Neutrophil (primary cell): ENCODE measurements at regions not wholly inside any gene's neighbourhood (a gene's known extent, or its start where the extent isn't known, plus 50 kb on each side); places are given as distances from the start of the nearest gene placed in this dataset.
"Not testable (repeated sequence)": the region's sequence is repeated elsewhere in the genome, so short reads cannot be mapped to it uniquely, and the experiment has no call there.

Experiments used
- H3K27ac ChIP-seq: fragments of 200-600 bp; sonication (generic); 2 replicates; pipeline ENCODE4 v1.5.1; 2016; ENCODE audit warnings: mild to moderate bottlenecking, moderate library complexity
- H3K27me3 ChIP-seq: fragments of 200-600 bp; sonication (generic); 2 replicates; pipeline ENCODE4 v1.6.0; 2016; ENCODE audit warnings: mild to moderate bottlenecking
- H3K36me3 ChIP-seq: fragments of 200-600 bp; sonication (generic); 2 replicates; pipeline ENCODE4 v1.5.1; 2017
- H3K4me1 ChIP-seq, 2 experiments: fragments of 200-600 bp in 1 of 2; sonication (generic) in 1 of 2; 1 replicate in 1 of 2; 2 replicates in 1 of 2; pipeline versions ENCODE4 v1.5.1 to v1.6.1; 2013 to 2016; ENCODE audit warnings: low read depth in 1 of 2, low read length in 1 of 2, mild to moderate bottlenecking in 1 of 2, moderate library complexity in 1 of 2; ENCODE audit not compliant: control insufficient read depth in 1 of 2, insufficient read depth in 1 of 2
- H3K4me3 ChIP-seq, 2 experiments: fragments of 200-600 bp in 1 of 2; sonication (generic) in 1 of 2; 1 replicate in 1 of 2; 2 replicates in 1 of 2; pipeline ENCODE4 v1.5.1; 2013 to 2016; ENCODE audit warnings: low read depth in 1 of 2, low read length in 1 of 2, mild to moderate bottlenecking in 1 of 2, moderate library complexity in 1 of 2
- H3K9me3 ChIP-seq: fragments of 200-600 bp; sonication (generic); 2 replicates; pipeline ENCODE4 v1.5.1; 2016
- CTCF ChIP-seq: fragments of 200-600 bp; sonication (generic); IDR thresholded peaks from 2 replicates; pipeline ENCODE4 v1.5.1; 2016; ENCODE audit warnings: antibody characterized with exemption

- H3K4me1 ChIP-seq: no peaks in the 10 kb centered on the region
- peaks cover 43% of the 10 kb centered on the region for H3K27me3 ChIP-seq
- no peak overlapping the region for H3K4me3 ChIP-seq
- TF ChIP-seq CTCF: no peak
- no peak overlapping the region for H3K27ac ChIP-seq
- no peaks in the 10 kb centered on the region for H3K36me3 ChIP-seq
- no peaks in the 10 kb centered on the region for H3K9me3 ChIP-seq
Measured at GRCh38 chr14:101666264-101666663, 95.2 kb upstream of the PPP2R5C start.

GRCh38 chr14:101669629-101670028 is 91.9 kb upstream of the PPP2R5C start:
- peaks cover 28% of the 10 kb centered on the region for H3K27me3 ChIP-seq
- H3K27ac ChIP-seq: no peak overlapping the region
- no peaks in the 10 kb centered on the region for H3K36me3 ChIP-seq
- H3K9me3 ChIP-seq: no peaks in the 10 kb centered on the region
- H3K4me1 ChIP-seq: no peaks in the 10 kb centered on the region
- no peak for TF ChIP-seq CTCF
- no peak overlapping the region for H3K4me3 ChIP-seq

- Histone ChIP-seq H3K36me3 (no peaks in the 10 kb centered on the region), H3K9me3 (no peaks in the 10 kb centered on the region), H3K4me1 (no peaks in the 10 kb centered on the region), H3K4me3 (no peak overlapping the region), H3K27me3 (peaks cover 24% of the 10 kb centered on the region), H3K27ac (no peak overlapping the region)
- no peak for TF ChIP-seq CTCF
Measured at GRCh38 chr14:101673873-101674272, 87.6 kb upstream of the PPP2R5C start.

GRCh38 chr14:101675835-101676234 is 85.7 kb upstream of the PPP2R5C start:
- H3K36me3 ChIP-seq, H3K4me1 ChIP-seq, H3K4me3 ChIP-seq, H3K27ac ChIP-seq, H3K9me3 ChIP-seq: not testable (repeated sequence)
- peaks cover 24% of the 10 kb centered on the region for H3K27me3 ChIP-seq

GRCh38 chr14:101677912-101678327 is 83.6 kb upstream of the PPP2R5C start:
- H3K27me3 ChIP-seq: peaks cover 18% of the 10 kb centered on the region
- not testable (repeated sequence) for H3K4me3 ChIP-seq, H3K36me3 ChIP-seq, H3K9me3 ChIP-seq, H3K27ac ChIP-seq, H3K4me1 ChIP-seq

GRCh38 chr14:101681795-101682194 is 79.7 kb upstream of the PPP2R5C start:
- no peaks in the 10 kb centered on the region for H3K36me3 ChIP-seq
- H3K27ac ChIP-seq: no peak overlapping the region
- no peaks in the 10 kb centered on the region for H3K4me1 ChIP-seq
- no peaks in the 10 kb centered on the region for H3K9me3 ChIP-seq
- H3K27me3 ChIP-seq: peaks cover 41% of the 10 kb centered on the region
- H3K4me3 ChIP-seq: no peak overlapping the region
- no peak for TF ChIP-seq CTCF

- no peak overlapping the region for H3K27ac ChIP-seq
- no peaks in the 10 kb centered on the region for H3K36me3 ChIP-seq
- no peaks in the 10 kb centered on the region for H3K4me1 ChIP-seq
- H3K9me3 ChIP-seq: no peaks in the 10 kb centered on the region
- H3K27me3 ChIP-seq: peaks cover 34% of the 10 kb centered on the region
- TF ChIP-seq CTCF: no peak
- no peak overlapping the region for H3K4me3 ChIP-seq
Measured at GRCh38 chr14:101683365-101683764, 78.1 kb upstream of the PPP2R5C start.
